ENCODE measurements at regions not wholly inside any gene's neighbourhood (a gene's known extent, or its start where the extent isn't known, plus 50 kb on each side); places are given as distances from the start of the nearest gene placed in this dataset.
A peak's percentile ranks its signal among the peaks of the same experiment; 100 is the strongest.
"Not testable (repeated sequence)": the region's sequence is repeated elsewhere in the genome, so short reads cannot be mapped to it uniquely, and the experiment has no call there.

DNA sequence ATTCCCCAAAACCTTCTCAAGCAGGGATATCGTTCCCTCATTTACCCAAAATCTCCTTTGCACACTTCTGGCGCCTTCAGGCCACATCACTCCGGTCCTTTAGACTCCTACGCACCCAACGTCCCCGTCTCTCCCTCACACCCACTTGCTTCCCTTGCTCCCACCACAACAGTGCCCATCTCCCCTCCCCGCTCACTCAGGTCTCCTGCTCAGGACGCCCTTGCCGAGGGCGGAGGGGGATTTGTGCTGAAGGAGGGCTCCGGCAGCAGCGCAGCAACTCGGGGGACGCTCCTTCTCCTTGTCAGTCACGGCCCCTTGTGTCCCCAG lies 71.6 kb downstream of the PCMTD2 start:
- 13 to 38% methylated on average over 2 to 7 of the region's 15 CpGs for WGBS, 2 donors
- H3K4me1 ChIP-seq; H3K4me3 ChIP-seq; intact Hi-C loops (cut with DNase I; ENCODE audit: low total_unique reads); H3K36me3 ChIP-seq (ENCODE audit: low read depth, missing control alignments); H3K27ac ChIP-seq; H3K27me3 ChIP-seq; DNase-seq; H3K9me3 ChIP-seq: not testable (repeated sequence)

DNA sequence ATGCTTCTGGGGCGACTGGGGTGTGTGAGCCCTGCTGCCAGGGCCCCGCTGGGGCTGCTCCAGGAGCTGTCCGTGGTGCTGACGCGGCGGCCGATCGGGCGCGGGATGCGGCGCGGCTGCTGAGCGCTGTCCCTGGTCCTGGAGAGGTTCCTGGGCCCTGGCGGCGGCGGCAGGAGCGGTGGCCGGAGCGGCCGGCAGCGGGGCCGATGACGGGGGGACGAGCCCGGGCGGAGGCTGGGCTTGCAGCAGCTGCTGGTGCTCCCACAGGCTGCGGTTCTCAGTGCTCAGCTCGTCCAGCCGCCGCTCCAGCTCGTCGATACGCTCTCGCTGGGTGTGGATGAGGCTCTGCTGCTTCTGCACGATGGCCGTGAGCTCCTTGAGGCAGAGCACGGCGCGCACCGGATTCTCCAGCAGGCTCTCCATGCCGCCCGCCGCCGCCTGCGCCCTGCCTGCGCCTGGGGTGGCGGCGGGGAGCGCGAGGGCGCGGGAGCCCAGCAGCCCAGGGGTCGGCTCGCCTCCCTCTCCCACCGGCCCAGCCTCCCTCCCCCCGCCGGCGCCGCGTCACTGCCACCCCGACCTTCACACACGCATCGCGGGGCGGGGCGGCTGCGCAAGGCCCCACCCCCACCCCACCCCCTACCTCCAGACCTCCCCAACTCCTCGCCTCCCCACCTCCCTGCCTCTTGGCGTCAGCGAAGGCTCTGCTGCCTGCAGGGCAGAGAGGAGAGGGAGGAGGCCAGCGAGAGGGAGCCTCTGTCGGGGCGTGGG lies 72.2 kb downstream of the PCMTD2 start:
- 1% methylated on average over 14 of the region's 74 CpGs; no CpG with 5 or more reads in 1 of the 2 donors for WGBS, 2 donors
- H3K27ac ChIP-seq; H3K4me1 ChIP-seq; intact Hi-C loops (cut with DNase I; ENCODE audit: low total_unique reads); H3K36me3 ChIP-seq (ENCODE audit: low read depth, missing control alignments); H3K27me3 ChIP-seq; H3K9me3 ChIP-seq; H3K4me3 ChIP-seq: not testable (repeated sequence)
- peak; percentile 28 for DNase-seq

GRCh38 chr20:64328595-64329250 lies 73.2 kb downstream of the PCMTD2 start:
- H3K4me3 ChIP-seq; H3K27me3 ChIP-seq; intact Hi-C loops (cut with DNase I; ENCODE audit: low total_unique reads); H3K27ac ChIP-seq; DNase-seq; H3K4me1 ChIP-seq; H3K9me3 ChIP-seq; H3K36me3 ChIP-seq (ENCODE audit: low read depth, missing control alignments): not testable (repeated sequence)
- 29 to 30% methylated on average over 7 to 9 of the region's 9 CpGs for WGBS, 2 donors

DNA sequence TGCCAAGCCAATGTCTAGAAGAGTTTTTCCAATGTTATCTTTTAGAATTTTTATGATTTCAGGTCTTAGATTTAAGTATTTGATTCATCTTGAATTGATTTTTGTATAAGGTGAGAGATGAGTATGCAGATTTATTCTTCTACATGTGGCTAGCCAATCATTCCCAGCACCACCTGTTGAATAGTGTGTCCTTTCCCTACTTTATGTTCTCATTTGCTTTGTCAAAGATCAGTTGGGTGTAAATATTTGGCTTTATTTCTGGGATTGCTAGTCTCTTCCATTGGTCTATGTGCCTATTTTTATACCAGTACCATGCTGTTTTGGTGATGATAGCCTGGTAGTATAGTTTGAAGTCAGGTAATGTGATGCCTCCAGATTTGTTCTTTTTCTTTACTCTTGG lies 77.1 kb downstream of the PCMTD2 start:
- H3K36me3 ChIP-seq (ENCODE audit: low read depth, missing control alignments); H3K9me3 ChIP-seq; H3K27ac ChIP-seq; H3K4me1 ChIP-seq; DNase-seq; intact Hi-C loops (cut with DNase I; ENCODE audit: low total_unique reads); H3K27me3 ChIP-seq; H3K4me3 ChIP-seq: not testable (repeated sequence)
